22Rv1 (cell line): ENCODE measurements at regions not wholly inside any gene's neighbourhood (a gene's known extent, or its start where the extent isn't known, plus 50 kb on each side); places are given as distances from the start of the nearest gene placed in this dataset.
"Not testable (repeated sequence)": the region's sequence is repeated elsewhere in the genome, so short reads cannot be mapped to it uniquely, and the experiment has no call there.

Source experiments
- H3K27ac ChIP-seq: fragments of 450-650 bp; 2 replicates; pipeline ENCODE4 v1.5.1; 2017
- ZFX ChIP-seq: fragments of 450-650 bp; IDR thresholded peaks from 2 replicates; pipeline ENCODE4 v1.6.1; 2017; ENCODE audit warnings: antibody characterized with exemption, borderline replicate concordance
- TF ChIP-seq, protein P1 (sequence below): fragments of 450-650 bp; IDR thresholded peaks from 2 replicates; pipeline ENCODE4 v1.5.1; 2017; ENCODE audit warnings: mild to moderate bottlenecking

DNA sequence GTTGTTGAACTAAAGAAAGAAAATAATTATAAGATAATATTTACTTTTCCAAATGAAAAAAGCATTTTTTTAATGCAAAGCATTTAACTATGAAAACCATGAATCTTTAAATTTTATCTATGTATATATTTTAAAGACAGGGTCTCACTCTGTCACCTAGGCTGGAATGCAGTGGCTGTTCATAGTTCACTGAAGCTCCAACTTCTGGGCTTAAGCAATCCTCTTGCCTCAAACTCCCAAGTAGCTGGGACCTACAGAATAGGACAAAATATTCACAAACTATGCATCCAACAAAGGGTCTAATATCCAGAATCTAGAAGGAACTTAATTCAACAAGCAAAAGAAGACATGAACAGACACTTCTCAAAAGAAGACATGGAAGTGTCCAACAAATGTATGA is 55.9 kb upstream of the ALB start:
- TF ChIP-seq ZFX, result no peak
- TF ChIP-seq, protein P1, sequence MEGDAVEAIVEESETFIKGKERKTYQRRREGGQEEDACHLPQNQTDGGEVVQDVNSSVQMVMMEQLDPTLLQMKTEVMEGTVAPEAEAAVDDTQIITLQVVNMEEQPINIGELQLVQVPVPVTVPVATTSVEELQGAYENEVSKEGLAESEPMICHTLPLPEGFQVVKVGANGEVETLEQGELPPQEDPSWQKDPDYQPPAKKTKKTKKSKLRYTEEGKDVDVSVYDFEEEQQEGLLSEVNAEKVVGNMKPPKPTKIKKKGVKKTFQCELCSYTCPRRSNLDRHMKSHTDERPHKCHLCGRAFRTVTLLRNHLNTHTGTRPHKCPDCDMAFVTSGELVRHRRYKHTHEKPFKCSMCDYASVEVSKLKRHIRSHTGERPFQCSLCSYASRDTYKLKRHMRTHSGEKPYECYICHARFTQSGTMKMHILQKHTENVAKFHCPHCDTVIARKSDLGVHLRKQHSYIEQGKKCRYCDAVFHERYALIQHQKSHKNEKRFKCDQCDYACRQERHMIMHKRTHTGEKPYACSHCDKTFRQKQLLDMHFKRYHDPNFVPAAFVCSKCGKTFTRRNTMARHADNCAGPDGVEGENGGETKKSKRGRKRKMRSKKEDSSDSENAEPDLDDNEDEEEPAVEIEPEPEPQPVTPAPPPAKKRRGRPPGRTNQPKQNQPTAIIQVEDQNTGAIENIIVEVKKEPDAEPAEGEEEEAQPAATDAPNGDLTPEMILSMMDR, result no peak
- H3K27ac ChIP-seq, result no peak overlapping the region

DNA sequence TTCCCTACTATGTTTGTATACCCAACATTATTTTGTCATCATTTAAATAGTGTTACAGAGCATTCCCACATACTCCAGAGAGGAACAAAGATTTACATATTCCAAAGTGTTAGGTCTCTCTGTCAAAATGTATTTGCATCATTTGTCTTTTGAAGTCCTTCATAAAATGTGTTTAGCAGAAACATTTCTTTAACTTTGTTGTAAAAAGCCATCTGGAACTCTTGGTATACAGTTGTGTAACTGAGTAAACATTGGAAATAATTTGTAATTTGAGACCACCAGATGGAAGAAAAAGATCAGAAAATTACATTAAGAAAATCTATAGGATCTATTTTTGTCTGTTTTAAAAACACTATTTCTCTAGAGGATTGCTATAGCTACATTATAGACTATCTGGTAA is 56.6 kb upstream of the ALB start:
- no peak overlapping the region for H3K27ac ChIP-seq
- TF ChIP-seq, protein P1, result no peak
- TF ChIP-seq ZFX, result no peak

GRCh38 chr4:73345399-73345975 is 58.6 kb upstream of the ALB start:
- H3K27ac ChIP-seq, result peak overlapping the region; percentile 69
- TF ChIP-seq, protein P1, result no peak
- no peak for TF ChIP-seq ZFX

DNA sequence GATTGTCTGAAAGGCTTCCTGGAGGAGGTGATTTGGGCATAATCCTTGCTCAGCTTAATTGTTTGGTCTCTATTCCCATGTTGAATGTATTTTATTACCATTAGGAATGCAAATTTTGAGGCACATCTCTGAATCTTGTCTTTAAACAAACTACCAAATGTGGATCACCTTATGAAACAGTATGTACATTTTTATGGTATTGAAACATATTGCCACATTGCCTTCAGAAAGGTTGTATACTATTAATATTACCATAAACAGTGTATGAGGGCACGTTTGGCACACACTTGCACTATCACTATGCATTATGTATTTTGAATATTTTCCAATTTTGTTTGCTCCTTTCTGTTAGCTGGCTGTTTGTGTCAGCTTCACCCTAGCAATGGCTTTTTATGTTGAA is 60.0 kb upstream of the ALB start:
- TF ChIP-seq, protein P1, result no peak
- TF ChIP-seq ZFX, result no peak
- H3K27ac ChIP-seq, result peak overlapping the region; percentile 69

DNA sequence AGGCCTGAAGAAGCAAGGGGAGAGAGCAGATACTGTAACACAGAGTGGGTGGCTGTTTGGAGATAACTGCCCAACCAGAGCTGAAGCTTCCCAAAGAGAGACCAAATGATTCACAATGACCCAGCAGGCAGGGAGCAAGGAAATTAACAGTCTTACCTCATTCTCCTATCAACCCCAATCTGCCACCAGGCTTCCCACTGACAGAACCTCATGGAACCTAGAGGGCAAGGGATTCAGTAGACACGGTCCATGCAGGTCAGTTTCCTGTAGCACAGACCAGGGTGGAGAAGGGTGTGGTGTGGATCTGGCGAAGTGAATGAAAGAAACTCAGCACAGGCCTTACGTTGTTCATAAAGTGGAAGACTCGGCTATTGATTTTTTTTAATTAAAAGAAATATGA is 60.7 kb upstream of the ALB start:
- TF ChIP-seq, protein P1, result no peak
- TF ChIP-seq ZFX, result no peak
- H3K27ac ChIP-seq, result no peak overlapping the region

DNA sequence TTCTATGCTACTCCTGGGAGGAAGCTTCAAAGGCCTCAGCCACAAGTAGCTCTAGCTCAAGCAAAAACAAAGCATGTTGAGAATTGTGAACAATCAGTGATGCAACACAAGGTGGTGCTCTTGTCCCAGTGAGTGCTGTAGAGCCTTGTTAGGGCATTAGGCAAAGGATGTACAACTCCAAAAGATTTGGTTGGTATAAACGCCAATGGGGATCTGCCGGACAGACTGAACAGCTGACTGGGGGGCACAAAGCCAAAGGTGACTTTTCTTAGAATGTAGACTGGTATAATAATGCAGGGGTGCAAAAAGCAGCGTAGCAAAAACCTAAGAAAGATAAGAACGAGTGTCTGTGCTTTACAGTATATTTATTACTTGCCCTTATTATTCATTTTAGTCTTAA is 62.6 kb upstream of the ALB start:
- H3K27ac ChIP-seq, result no peak overlapping the region
- TF ChIP-seq ZFX, result no peak
- TF ChIP-seq, protein P1, result peak; percentile 87

- H3K27ac ChIP-seq, result no peak overlapping the region
- TF ChIP-seq ZFX, result no peak
These were observed 63.2 kb upstream of the ALB start for GRCh38 chr4:73340917-73341316.

DNA sequence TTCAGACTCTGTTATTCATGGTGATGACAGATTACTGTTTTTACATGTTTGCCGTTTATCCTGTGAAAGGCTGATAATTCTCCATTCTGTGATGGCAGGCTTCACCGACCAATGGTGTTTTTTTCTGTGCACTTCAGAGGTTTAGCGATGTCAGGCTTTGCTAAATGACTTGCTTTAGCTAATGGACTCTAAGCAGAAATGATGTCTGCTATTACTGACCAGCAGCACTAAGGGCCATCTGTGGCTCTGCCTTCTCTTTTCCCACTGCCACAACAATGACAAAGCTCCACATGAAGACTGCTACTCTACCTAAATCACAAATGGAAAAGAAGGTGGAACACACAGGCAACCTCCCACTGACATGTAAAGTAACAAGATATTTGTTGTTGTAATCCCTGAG is 68.4 kb upstream of the ALB start:
- H3K27ac ChIP-seq, result no peak overlapping the region
- TF ChIP-seq ZFX, result no peak
- TF ChIP-seq, protein P1, result no peak

- not testable (repeated sequence) for H3K27ac ChIP-seq
These were observed 72.1 kb upstream of the ALB start for GRCh38 chr4:73332012-73332411.
